ENCODE measurements at regions not wholly inside any gene's neighbourhood (a gene's known extent, or its start where the extent isn't known, plus 50 kb on each side); places are given as distances from the start of the nearest gene placed in this dataset.

GRCh38 chr4:75229806-75230570, 284.2 kb downstream of the RCHY1 start:
- TF ChIP-seq POLR2A (IDR thresholded peaks at IDR 0.05) (no peak), CTCF (IDR thresholded peaks at IDR 0.05) (no peak)

Measured in esophagus squamous epithelium (tissue), 4 donors.